MM.1S (cell line): ENCODE measurements at regions not wholly inside any gene's neighbourhood (a gene's known extent, or its start where the extent isn't known, plus 50 kb on each side); places are given as distances from the start of the nearest gene placed in this dataset.

Source experiments
- EZH2phosphoT487 ChIP-seq: fragments of 300-600 bp; sonication (generic); IDR thresholded peaks from 2 replicates; pipeline ENCODE4 v1.6.1; 2018; ENCODE audit warnings: antibody characterized with exemption, low read length
- TF ChIP-seq, protein P1 (sequence below): fragments of 300-600 bp; sonication (generic); IDR thresholded peaks from 2 replicates; pipeline ENCODE4 v1.5.1; 2016; ENCODE audit warnings: antibody characterized with exemption, low read length, mixed read lengths

DNA sequence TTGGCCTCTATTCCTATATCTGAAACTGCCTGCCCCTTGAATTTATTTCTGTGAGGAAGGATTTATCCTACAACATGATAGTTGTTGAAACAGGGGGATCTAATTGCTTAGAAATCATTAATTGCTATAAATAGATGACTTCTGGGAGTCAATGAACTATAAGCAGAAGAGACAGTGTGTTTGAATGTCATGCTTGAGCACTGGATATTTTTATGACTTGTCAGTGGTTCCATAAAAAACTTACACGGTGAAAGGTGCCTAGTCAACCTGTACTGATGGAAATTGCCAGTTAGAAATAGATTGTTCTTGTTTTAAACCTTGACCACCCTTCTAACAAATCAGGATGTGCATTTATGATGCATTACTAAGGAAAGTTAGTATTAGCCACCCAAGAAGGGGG, 306.9 kb upstream of the PPARGC1A start:
- TF ChIP-seq, protein P1, sequence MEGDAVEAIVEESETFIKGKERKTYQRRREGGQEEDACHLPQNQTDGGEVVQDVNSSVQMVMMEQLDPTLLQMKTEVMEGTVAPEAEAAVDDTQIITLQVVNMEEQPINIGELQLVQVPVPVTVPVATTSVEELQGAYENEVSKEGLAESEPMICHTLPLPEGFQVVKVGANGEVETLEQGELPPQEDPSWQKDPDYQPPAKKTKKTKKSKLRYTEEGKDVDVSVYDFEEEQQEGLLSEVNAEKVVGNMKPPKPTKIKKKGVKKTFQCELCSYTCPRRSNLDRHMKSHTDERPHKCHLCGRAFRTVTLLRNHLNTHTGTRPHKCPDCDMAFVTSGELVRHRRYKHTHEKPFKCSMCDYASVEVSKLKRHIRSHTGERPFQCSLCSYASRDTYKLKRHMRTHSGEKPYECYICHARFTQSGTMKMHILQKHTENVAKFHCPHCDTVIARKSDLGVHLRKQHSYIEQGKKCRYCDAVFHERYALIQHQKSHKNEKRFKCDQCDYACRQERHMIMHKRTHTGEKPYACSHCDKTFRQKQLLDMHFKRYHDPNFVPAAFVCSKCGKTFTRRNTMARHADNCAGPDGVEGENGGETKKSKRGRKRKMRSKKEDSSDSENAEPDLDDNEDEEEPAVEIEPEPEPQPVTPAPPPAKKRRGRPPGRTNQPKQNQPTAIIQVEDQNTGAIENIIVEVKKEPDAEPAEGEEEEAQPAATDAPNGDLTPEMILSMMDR, result no peak
- no peak for TF ChIP-seq EZH2phosphoT487
